NCI-H774 (cell line): ENCODE measurements at regions not wholly inside any gene's neighbourhood (a gene's known extent, or its start where the extent isn't known, plus 50 kb on each side); places are given as distances from the start of the nearest gene placed in this dataset.

Experiments
- DNase-seq: peaks from one replicate; lab custom pipeline; 2025; lab: John Stamatoyannopoulos, UW

- no peak for DNase-seq
These were observed 221.0 kb upstream of the CDH13 start for GRCh38 chr16:82405736-82406135.

- DNase-seq = no peak
These were observed 222.0 kb upstream of the CDH13 start for GRCh38 chr16:82404586-82405315.

- no peak for DNase-seq
These were observed 224.0 kb upstream of the CDH13 start for GRCh38 chr16:82402665-82403218.

- no peak for DNase-seq
These were observed 226.7 kb upstream of the CDH13 start for GRCh38 chr16:82400046-82400445.

- DNase-seq = no peak
These were observed 226.5 kb upstream of the MPHOSPH6 start for GRCh38 chr16:82396509-82396908.

- DNase-seq = no peak
These were observed 225.2 kb upstream of the MPHOSPH6 start for GRCh38 chr16:82395212-82395611.

GRCh38 chr16:82391690-82392089 lies 221.7 kb upstream of the MPHOSPH6 start:
- no peak for DNase-seq

- no peak for DNase-seq
These were observed 220.1 kb upstream of the MPHOSPH6 start for GRCh38 chr16:82389956-82390650.

- DNase-seq = no peak
These were observed 216.7 kb upstream of the MPHOSPH6 start for GRCh38 chr16:82386761-82387160.

GRCh38 chr16:82384949-82385348 lies 214.9 kb upstream of the MPHOSPH6 start:
- DNase-seq = no peak

- DNase-seq = no peak
These were observed 214.0 kb upstream of the MPHOSPH6 start for GRCh38 chr16:82384017-82384416.

GRCh38 chr16:82382521-82382920 lies 212.5 kb upstream of the MPHOSPH6 start:
- DNase-seq = no peak

- DNase-seq = no peak
These were observed 209.5 kb upstream of the MPHOSPH6 start for GRCh38 chr16:82379551-82379950.

GRCh38 chr16:82373976-82374375 lies 204.0 kb upstream of the MPHOSPH6 start:
- no peak for DNase-seq

- no peak for DNase-seq
These were observed 200.3 kb upstream of the MPHOSPH6 start for GRCh38 chr16:82370282-82370681.

GRCh38 chr16:82368041-82368440 lies 198.0 kb upstream of the MPHOSPH6 start:
- peak; percentile 6 for DNase-seq

GRCh38 chr16:82366462-82366861 lies 196.4 kb upstream of the MPHOSPH6 start:
- no peak for DNase-seq

- DNase-seq = no peak
These were observed 194.7 kb upstream of the MPHOSPH6 start for GRCh38 chr16:82364690-82365089.

- no peak for DNase-seq
These were observed 193.2 kb upstream of the MPHOSPH6 start for GRCh38 chr16:82363026-82363816.

GRCh38 chr16:82361885-82362284 lies 191.9 kb upstream of the MPHOSPH6 start:
- no peak for DNase-seq

- no peak for DNase-seq
These were observed 190.2 kb upstream of the MPHOSPH6 start for GRCh38 chr16:82360024-82360783.
